WTC11 (cell line): ENCODE measurements at regions not wholly inside any gene's neighbourhood (a gene's known extent, or its start where the extent isn't known, plus 50 kb on each side); places are given as distances from the start of the nearest gene placed in this dataset.

ENCODE experiments used
- CDX4 ChIP-seq: fragments of 250-450 bp; sonication (Bioruptor Pico); IDR thresholded peaks from 2 replicates; pipeline ENCODE4 v1.9.0; 2021; ENCODE audit warnings: moderate library complexity, mild to moderate bottlenecking, inconsistent platforms, borderline replicate concordance
- CREM ChIP-seq: sonication (generic); formaldehyde crosslinking; IDR thresholded peaks from 2 replicates; pipeline ENCODE4 v1.8.1; 2022; ENCODE audit warnings: mild to moderate bottlenecking, missing genetic modification reagents, moderate library complexity
- CTCF ChIP-seq: fragments of 200-600 bp; IDR thresholded peaks from 2 replicates; pipeline ENCODE4 v1.8.0; 2022; ENCODE audit warnings: antibody characterized with exemption
- ELF4 ChIP-seq: sonication (generic); formaldehyde crosslinking; IDR thresholded peaks from 2 replicates; pipeline ENCODE4 v1.8.1; 2022; ENCODE audit warnings: low read depth, mild to moderate bottlenecking, moderate library complexity, missing genetic modification reagents
- ETV6 ChIP-seq: sonication (generic); formaldehyde crosslinking; IDR thresholded peaks from 2 replicates; pipeline ENCODE4 v1.8.1; 2022; ENCODE audit warnings: mild to moderate bottlenecking, missing genetic modification reagents
- FOXP1 ChIP-seq: sonication (generic); formaldehyde crosslinking; IDR thresholded peaks from 2 replicates; pipeline ENCODE4 v1.8.0; 2022; ENCODE audit warnings: missing genetic modification reagents, mild to moderate bottlenecking, moderate library complexity, borderline replicate concordance
- MAX ChIP-seq: sonication (generic); formaldehyde crosslinking; IDR thresholded peaks from 2 replicates; pipeline ENCODE4 v1.8.0; 2022; ENCODE audit warnings: mild to moderate bottlenecking, missing genetic modification reagents
- NFATC4 ChIP-seq: fragments of 250-450 bp; sonication (Bioruptor Pico); IDR thresholded peaks from 2 replicates; pipeline ENCODE4 v1.9.0; 2021; ENCODE audit warnings: mild to moderate bottlenecking
- NFE2L1 ChIP-seq: sonication (generic); formaldehyde crosslinking; IDR thresholded peaks from 2 replicates; pipeline ENCODE4 v1.8.1; 2023; ENCODE audit warnings: missing genetic modification reagents
- SP1 ChIP-seq: sonication (generic); formaldehyde crosslinking; conservative IDR thresholded peaks from 2 replicates; pipeline ENCODE4 v1.8.1; 2022; ENCODE audit warnings: missing genetic modification reagents
- ZBTB21 ChIP-seq: sonication (generic); formaldehyde crosslinking; IDR thresholded peaks from 2 replicates; pipeline ENCODE4 v1.8.1; 2023; ENCODE audit warnings: mild to moderate bottlenecking, missing genetic modification reagents, borderline replicate concordance
- ZNF281 ChIP-seq: sonication (generic); formaldehyde crosslinking; IDR thresholded peaks from 2 replicates; pipeline ENCODE4 v1.8.0; 2023; ENCODE audit warnings: mild to moderate bottlenecking, missing genetic modification reagents

GRCh38 chr1:96498744-96499340, 222.7 kb upstream of the PTBP2 start:
- no peak for TF ChIP-seq CTCF
- no peak for TF ChIP-seq SP1 (CRISPR knock-in tag)
- no peak for TF ChIP-seq NFE2L1 (CRISPR knock-in tag)
- TF ChIP-seq CREM (CRISPR knock-in tag): no peak
- TF ChIP-seq CDX4 (CRISPR knock-in tag): no peak
- TF ChIP-seq ZBTB21 (CRISPR knock-in tag): no peak
- no peak for TF ChIP-seq ETV6 (CRISPR knock-in tag)
- TF ChIP-seq ZNF281: no peak
- no peak for TF ChIP-seq MAX (CRISPR knock-in tag)
- TF ChIP-seq NFATC4 (CRISPR knock-in tag): no peak
- TF ChIP-seq FOXP1 (CRISPR knock-in tag): no peak
- TF ChIP-seq ELF4: no peak
